ENCODE measurements at regions not wholly inside any gene's neighbourhood (a gene's known extent, or its start where the extent isn't known, plus 50 kb on each side); places are given as distances from the start of the nearest gene placed in this dataset.

DNA sequence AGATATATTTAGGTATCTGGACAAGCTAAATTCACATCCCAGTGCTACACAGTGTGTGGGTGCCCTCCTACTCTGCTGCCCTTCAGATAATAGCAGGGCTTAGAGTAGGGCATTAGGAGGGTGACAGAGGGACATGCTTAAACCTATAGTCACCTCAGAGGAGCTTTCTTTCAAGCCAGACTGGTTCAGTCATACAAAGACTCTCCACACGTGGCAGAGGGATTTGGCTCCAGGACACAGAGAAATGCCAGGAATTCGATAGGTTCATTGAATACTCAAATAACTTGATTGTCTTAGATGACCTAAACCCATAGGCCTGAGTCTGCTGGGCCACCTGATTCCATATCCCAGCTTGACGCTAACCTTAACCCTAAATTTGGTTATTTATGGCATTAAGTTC, 163.5 kb downstream of the TPH2 start:
- intact Hi-C loops (cut with DNase I), result no loop called here
- no peak overlapping the region for H3K27ac ChIP-seq
- no peaks in the 10 kb centered on the region for H3K36me3 ChIP-seq
- WGBS, 2 donors, result 76 to 80% methylated on average over 3 of the region's 3 CpGs
- DNase-seq (no peak), FAIRE-seq (no peak), ATAC-seq (no peak)
- H3K27me3 ChIP-seq, result no peaks in the 10 kb centered on the region
- TF ChIP-seq, protein P1, sequence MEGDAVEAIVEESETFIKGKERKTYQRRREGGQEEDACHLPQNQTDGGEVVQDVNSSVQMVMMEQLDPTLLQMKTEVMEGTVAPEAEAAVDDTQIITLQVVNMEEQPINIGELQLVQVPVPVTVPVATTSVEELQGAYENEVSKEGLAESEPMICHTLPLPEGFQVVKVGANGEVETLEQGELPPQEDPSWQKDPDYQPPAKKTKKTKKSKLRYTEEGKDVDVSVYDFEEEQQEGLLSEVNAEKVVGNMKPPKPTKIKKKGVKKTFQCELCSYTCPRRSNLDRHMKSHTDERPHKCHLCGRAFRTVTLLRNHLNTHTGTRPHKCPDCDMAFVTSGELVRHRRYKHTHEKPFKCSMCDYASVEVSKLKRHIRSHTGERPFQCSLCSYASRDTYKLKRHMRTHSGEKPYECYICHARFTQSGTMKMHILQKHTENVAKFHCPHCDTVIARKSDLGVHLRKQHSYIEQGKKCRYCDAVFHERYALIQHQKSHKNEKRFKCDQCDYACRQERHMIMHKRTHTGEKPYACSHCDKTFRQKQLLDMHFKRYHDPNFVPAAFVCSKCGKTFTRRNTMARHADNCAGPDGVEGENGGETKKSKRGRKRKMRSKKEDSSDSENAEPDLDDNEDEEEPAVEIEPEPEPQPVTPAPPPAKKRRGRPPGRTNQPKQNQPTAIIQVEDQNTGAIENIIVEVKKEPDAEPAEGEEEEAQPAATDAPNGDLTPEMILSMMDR (IDR thresholded peaks at IDR 0.05), result no peak
- no peak overlapping the region for H3K4me3 ChIP-seq
- H3K4me1 ChIP-seq, result no peaks in the 10 kb centered on the region
- H3K9me3 ChIP-seq, result no peaks in the 10 kb centered on the region

DNA sequence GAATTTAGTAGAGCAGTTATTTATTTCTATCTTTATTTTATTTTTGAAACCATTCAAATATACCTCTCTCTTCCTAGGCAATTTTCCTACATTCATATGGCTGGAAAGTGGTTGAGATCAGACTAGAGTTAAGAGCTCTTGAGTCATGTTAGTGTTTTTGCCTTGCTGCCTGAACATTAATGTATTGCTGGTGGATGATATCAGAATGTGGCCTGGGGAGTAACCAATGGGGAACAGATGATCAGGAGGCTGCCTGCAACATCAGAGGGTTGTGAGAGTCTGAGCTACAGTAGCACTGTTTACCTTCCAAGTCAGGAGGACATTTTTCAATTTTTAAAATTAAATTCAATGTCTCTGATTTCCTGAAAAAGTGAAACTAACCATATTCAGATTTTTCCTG, 166.3 kb upstream of the TRHDE start:
- FAIRE-seq (no peak), ATAC-seq (no peak), DNase-seq (no peak)
- intact Hi-C loops (cut with DNase I), result no loop called here
- no peak overlapping the region for H3K4me3 ChIP-seq
- no peaks in the 10 kb centered on the region for H3K36me3 ChIP-seq
- no peaks in the 10 kb centered on the region for H3K4me1 ChIP-seq
- no peaks in the 10 kb centered on the region for H3K9me3 ChIP-seq
- no peak overlapping the region for H3K27ac ChIP-seq
- no peaks in the 10 kb centered on the region for H3K27me3 ChIP-seq
- TF ChIP-seq, protein P1 (IDR thresholded peaks at IDR 0.05), result no peak

DNA sequence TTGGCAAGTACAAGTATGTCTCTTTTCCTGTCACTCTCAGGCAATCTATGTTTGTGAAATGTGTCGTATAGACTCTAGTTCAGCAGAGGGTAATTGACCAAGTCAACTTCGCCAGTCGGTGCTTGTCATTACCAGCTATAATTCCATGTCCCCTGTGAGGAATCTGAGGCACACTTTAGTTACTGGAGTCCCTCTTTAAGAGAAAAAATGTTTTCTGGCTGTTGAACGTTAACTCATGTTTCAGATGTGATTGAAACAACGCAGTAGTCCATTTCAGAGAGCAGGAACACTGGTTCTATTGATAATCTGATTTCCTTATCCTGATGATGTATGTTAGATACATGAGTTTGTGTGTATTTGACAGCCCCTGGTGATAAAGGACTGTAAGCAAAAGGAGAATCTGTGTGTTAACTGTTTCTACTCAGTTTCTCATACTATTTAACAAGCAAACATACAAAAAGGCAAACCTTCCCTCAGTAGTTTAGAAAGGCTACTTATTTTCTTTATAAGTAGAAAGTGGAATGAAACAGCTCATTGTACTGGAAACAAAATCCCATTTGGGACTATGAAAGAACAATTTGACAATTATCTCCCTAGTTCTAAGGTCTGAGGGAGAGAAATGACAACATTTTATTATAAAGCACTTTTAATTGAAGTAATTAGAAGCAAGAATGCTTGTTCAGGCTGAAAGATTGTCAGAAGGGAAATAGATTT, 161.1 kb upstream of the TRHDE start:
- intact Hi-C loops (cut with DNase I), result no loop called here
- Histone ChIP-seq H3K27ac (no peak overlapping the region), H3K36me3 (no peaks in the 10 kb centered on the region), H3K4me3 (no peak overlapping the region), H3K4me1 (no peaks in the 10 kb centered on the region), H3K9me3 (no peaks in the 10 kb centered on the region), H3K27me3 (no peaks in the 10 kb centered on the region)
- no peak for FAIRE-seq
- TF ChIP-seq, protein P1 (IDR thresholded peaks at IDR 0.05), result no peak
- WGBS, 2 donors, result 47 to 58% methylated on average over 5 of the region's 5 CpGs
- no peak for ATAC-seq
- no peak for DNase-seq

DNA sequence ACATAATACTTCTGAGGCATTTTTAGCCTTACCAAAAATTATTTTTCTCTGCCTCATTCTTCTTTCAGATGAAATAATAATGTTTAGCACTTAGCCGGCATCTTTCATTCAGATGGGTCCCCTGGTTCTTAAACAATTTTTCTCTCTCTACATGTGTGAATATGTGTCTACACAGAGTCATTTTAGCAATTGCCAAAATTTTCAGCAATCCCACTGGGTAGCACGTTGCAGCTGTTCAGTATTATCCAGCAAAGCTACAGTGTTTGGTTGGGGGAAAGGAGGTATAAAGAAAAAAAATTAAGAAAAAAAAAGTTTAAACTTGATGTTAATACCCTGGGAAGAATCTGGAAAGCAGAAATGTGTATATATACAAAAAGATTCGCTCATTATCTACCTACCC, 160.5 kb upstream of the TRHDE start:
- WGBS, 2 donors, result 77 to 78% methylated on average over 3 of the region's 3 CpGs
- Histone ChIP-seq H3K4me3 (no peak overlapping the region), H3K9me3 (no peaks in the 10 kb centered on the region), H3K36me3 (no peaks in the 10 kb centered on the region), H3K27ac (no peak overlapping the region), H3K27me3 (no peaks in the 10 kb centered on the region), H3K4me1 (no peaks in the 10 kb centered on the region)
- no peak for FAIRE-seq
- intact Hi-C loops (cut with DNase I), result no loop called here
- ATAC-seq, result no peak
- no peak for DNase-seq
- TF ChIP-seq, protein P1 (IDR thresholded peaks at IDR 0.05), result no peak

DNA sequence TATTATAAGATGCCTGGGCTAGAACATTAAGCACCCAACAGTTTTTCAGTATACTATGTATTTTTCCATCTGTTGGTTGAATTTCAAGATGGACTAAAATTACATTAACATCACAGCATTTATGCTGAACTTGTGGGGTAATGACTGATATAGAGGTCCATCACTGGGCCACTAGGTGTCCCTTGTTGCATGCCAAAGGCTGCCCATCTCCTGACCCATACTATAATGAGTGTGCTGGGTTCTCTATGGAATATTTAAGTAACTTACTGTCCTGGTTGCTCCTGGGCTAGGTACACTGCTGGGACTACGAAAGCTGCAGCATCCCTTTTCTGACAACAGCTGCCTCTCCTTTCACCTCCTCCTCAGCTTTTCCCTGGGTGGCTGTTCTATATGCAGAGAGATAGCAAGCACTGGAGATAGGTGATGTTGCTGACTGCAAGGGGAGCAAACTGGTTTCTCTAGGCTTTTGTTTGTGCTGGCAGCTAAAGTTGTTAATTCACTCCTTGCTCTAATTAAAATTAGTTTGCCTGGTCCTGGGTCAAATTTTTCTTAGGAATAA, 138.6 kb upstream of the TRHDE start:
- intact Hi-C loops (cut with DNase I), result no loop called here
- no peak for ATAC-seq
- FAIRE-seq, result no peak
- no peak for DNase-seq
- no peaks in the 10 kb centered on the region for H3K27me3 ChIP-seq
- H3K9me3 ChIP-seq, result no peaks in the 10 kb centered on the region
- H3K36me3 ChIP-seq, result no peaks in the 10 kb centered on the region
- TF ChIP-seq, protein P1 (IDR thresholded peaks at IDR 0.05), result no peak
- no peaks in the 10 kb centered on the region for H3K4me1 ChIP-seq
- H3K27ac ChIP-seq, result no peak overlapping the region
- no peak overlapping the region for H3K4me3 ChIP-seq
- 68 to 80% methylated on average over 1 of the region's 1 CpG for whole genome bisulfite sequencing, 2 donors

Data from pancreas (tissue), 10 donors.